ENCODE measurements at regions not wholly inside any gene's neighbourhood (a gene's known extent, or its start where the extent isn't known, plus 50 kb on each side); places are given as distances from the start of the nearest gene placed in this dataset.

GRCh38 chr5:39631958-39632357 lies 207.2 kb upstream of the DAB2 start:
- Histone ChIP-seq H3K27me3 (ENCODE audit: control insufficient read depth in 3 of 3, insufficient read depth in 3 of 3, low read length in 2 of 3) (no peaks in the 10 kb centered on the region), H3K9me3 (ENCODE audit: control insufficient read depth in 4 of 4, insufficient read depth in 3 of 4, low read length in 3 of 4) (no peaks in the 10 kb centered on the region), H3K27ac (ENCODE audit: low read depth in 1 of 2, low read length in 1 of 2) (no peak overlapping the region), H3K36me3 (ENCODE audit: control insufficient read depth in 4 of 4, insufficient read depth in 4 of 4, low read length in 4 of 4) (no peaks in the 10 kb centered on the region), H3K9ac (ENCODE audit: insufficient read depth in 1 of 2, low read length in 2 of 2) (no peak overlapping the region), H3K4me3 (no peak overlapping the region), H3K4me1 (ENCODE audit: control insufficient read depth in 5 of 5, insufficient read depth in 5 of 5, low read length in 5 of 5) (no peaks in the 10 kb centered on the region)
- ATAC-seq (ENCODE audit: insufficient read depth, low FRiP score), result no peak
- no peak for DNase-seq
- no peak for TF ChIP-seq CTCF (IDR thresholded peaks at IDR 0.05; ENCODE audit: control extremely low read depth, extremely low read depth)
- 90 to 97% methylated on average over 1 of the region's 1 CpG for WGBS, 2 donors

- no peak for TF ChIP-seq CTCF (IDR thresholded peaks at IDR 0.05; ENCODE audit: control extremely low read depth, extremely low read depth)
- 87 to 89% methylated on average over 5 of the region's 5 CpGs for WGBS, 2 donors
- no peaks in the 10 kb centered on the region for H3K9me3 ChIP-seq (ENCODE audit: control insufficient read depth in 4 of 4, insufficient read depth in 3 of 4, low read length in 3 of 4)
- H3K9ac ChIP-seq (ENCODE audit: insufficient read depth in 1 of 2, low read length in 2 of 2), result no peak overlapping the region
- H3K27ac ChIP-seq (ENCODE audit: low read depth in 1 of 2, low read length in 1 of 2), result no peak overlapping the region
- no peaks in the 10 kb centered on the region for H3K4me1 ChIP-seq (ENCODE audit: control insufficient read depth in 5 of 5, insufficient read depth in 5 of 5, low read length in 5 of 5)
- ATAC-seq (ENCODE audit: insufficient read depth, low FRiP score) (no peak), DNase-seq (no peak)
- H3K27me3 ChIP-seq (ENCODE audit: control insufficient read depth in 3 of 3, insufficient read depth in 3 of 3, low read length in 2 of 3), result no peaks in the 10 kb centered on the region
- no peaks in the 10 kb centered on the region for H3K36me3 ChIP-seq (ENCODE audit: control insufficient read depth in 4 of 4, insufficient read depth in 4 of 4, low read length in 4 of 4)
- no peak overlapping the region for H3K4me3 ChIP-seq
These were observed 205.2 kb upstream of the DAB2 start for GRCh38 chr5:39629946-39630345.

- 85 to 93% methylated on average over 2 of the region's 2 CpGs for WGBS, 2 donors
- no peaks in the 10 kb centered on the region for H3K27me3 ChIP-seq (ENCODE audit: control insufficient read depth in 3 of 3, insufficient read depth in 3 of 3, low read length in 2 of 3)
These were observed 203.6 kb upstream of the DAB2 start for GRCh38 chr5:39628348-39628747.

More at GRCh38 chr5:39628348-39628747, 203.6 kb upstream of the DAB2 start:
- no peak for DNase-seq
- no peak for ATAC-seq (ENCODE audit: insufficient read depth, low FRiP score)
- H3K4me1 ChIP-seq (ENCODE audit: control insufficient read depth in 5 of 5, insufficient read depth in 5 of 5, low read length in 5 of 5), result no peaks in the 10 kb centered on the region
- H3K27ac ChIP-seq (ENCODE audit: low read depth in 1 of 2, low read length in 1 of 2), result no peak overlapping the region
- no peaks in the 10 kb centered on the region for H3K36me3 ChIP-seq (ENCODE audit: control insufficient read depth in 4 of 4, insufficient read depth in 4 of 4, low read length in 4 of 4)
- H3K4me3 ChIP-seq, result no peak overlapping the region
- no peak overlapping the region for H3K9ac ChIP-seq (ENCODE audit: insufficient read depth in 1 of 2, low read length in 2 of 2)
- no peaks in the 10 kb centered on the region for H3K9me3 ChIP-seq (ENCODE audit: control insufficient read depth in 4 of 4, insufficient read depth in 3 of 4, low read length in 3 of 4)
- no peak for TF ChIP-seq CTCF (IDR thresholded peaks at IDR 0.05; ENCODE audit: control extremely low read depth, extremely low read depth)
